DOHH2 (cell line): ENCODE measurements at regions not wholly inside any gene's neighbourhood (a gene's known extent, or its start where the extent isn't known, plus 50 kb on each side); places are given as distances from the start of the nearest gene placed in this dataset.

ENCODE experiments used
- H3F3A ChIP-seq: fragments of 200-600 bp; sonication (generic), shearing (Covaris generic); 2 replicates; pipeline ENCODE4 v1.6.0; 2016; ENCODE audit warnings: antibody characterized with exemption, mild to moderate bottlenecking; ENCODE audit not compliant: control insufficient read depth, insufficient read depth
- H3K27ac ChIP-seq: fragments of 200-600 bp; sonication (generic); 2 replicates; pipeline ENCODE4 v1.5.1; 2014; ENCODE audit warnings: low read depth, mild to moderate bottlenecking, low read length, moderate library complexity
- H3K27me3 ChIP-seq: fragments of 200-600 bp; sonication (generic); 2 replicates; pipeline ENCODE4 v1.6.1; 2014; ENCODE audit warnings: mild to moderate bottlenecking, low read length, mixed read lengths; ENCODE audit not compliant: control insufficient read depth
- H3K36me3 ChIP-seq: fragments of 200-600 bp; sonication (generic); 2 replicates; pipeline ENCODE4 v1.6.1; 2014; ENCODE audit warnings: mild to moderate bottlenecking, low read length, moderate library complexity, mixed read lengths; ENCODE audit not compliant: control insufficient read depth
- H3K4me1 ChIP-seq: fragments of 200-600 bp; sonication (generic); 2 replicates; pipeline ENCODE4 v1.6.1; 2014; ENCODE audit warnings: mild to moderate bottlenecking, low read length, mixed read lengths; ENCODE audit not compliant: control insufficient read depth
- H3K4me2 ChIP-seq: fragments of 200-600 bp; sonication (generic); 2 replicates; pipeline ENCODE4 v1.6.0; 2014; ENCODE audit warnings: mild to moderate bottlenecking, low read length, moderate library complexity
- H3K4me3 ChIP-seq: fragments of 200-600 bp; sonication (generic); 2 replicates; pipeline ENCODE4 v1.5.1; 2014; ENCODE audit warnings: mild to moderate bottlenecking, low read length, mixed read lengths
- H3K79me2 ChIP-seq: fragments of 200-600 bp; sonication (generic); 2 replicates; pipeline ENCODE4 v1.6.1; 2014; ENCODE audit warnings: mild to moderate bottlenecking, low read length, mixed read lengths; ENCODE audit not compliant: control insufficient read depth
- H3K9me2 ChIP-seq: fragments of 200-600 bp; sonication (generic); replicated peaks from 2 replicates; pipeline ENCODE4 v1.6.1; 2014; ENCODE audit warnings: mild to moderate bottlenecking, low read length, mixed read lengths; ENCODE audit not compliant: control insufficient read depth
- H3K9me3 ChIP-seq: fragments of 200-600 bp; sonication (generic); 2 replicates; pipeline ENCODE4 v1.6.1; 2014; ENCODE audit warnings: antibody characterized with exemption, low read length, mixed read lengths; ENCODE audit not compliant: control insufficient read depth, insufficient read depth
- H4K20me1 ChIP-seq: fragments of 200-600 bp; sonication (generic); 2 replicates; pipeline ENCODE4 v1.6.0; 2014; ENCODE audit warnings: low read depth, mild to moderate bottlenecking, antibody characterized with exemption, low read length, moderate library complexity; ENCODE audit not compliant: control insufficient read depth, insufficient read depth
- CTCF ChIP-seq: fragments of 200-600 bp; sonication (generic); IDR thresholded peaks from one replicate; pipeline ENCODE4 v1.5.1; 2014; ENCODE audit warnings: antibody characterized with exemption, mild to moderate bottlenecking, low read depth, low read length; ENCODE audit not compliant: poor library complexity, severe bottlenecking
- EZH2phosphoT487 ChIP-seq: fragments of 200-600 bp; sonication (generic); IDR thresholded peaks from 2 replicates; pipeline ENCODE4 v1.6.1; 2017; ENCODE audit warnings: borderline replicate concordance, mild to moderate bottlenecking, antibody characterized with exemption, low read length, moderate library complexity, mixed read lengths

GRCh38 chr2:78132391-78133370, 610.5 kb upstream of the LRRTM4 start:
- no peaks in the 10 kb centered on the region for H3K9me3 ChIP-seq
- H3K79me2 ChIP-seq = no peaks in the 10 kb centered on the region
- no peaks in the 10 kb centered on the region for H4K20me1 ChIP-seq
- H3K27me3 ChIP-seq = no peaks in the 10 kb centered on the region
- H3K4me1 ChIP-seq = no peaks in the 10 kb centered on the region
- H3K36me3 ChIP-seq = no peaks in the 10 kb centered on the region
- H3K4me3 ChIP-seq = no peak overlapping the region
- H3F3A ChIP-seq = no peaks in the 10 kb centered on the region
- no peak overlapping the region for H3K4me2 ChIP-seq
- no peaks in the 10 kb centered on the region for H3K9me2 ChIP-seq
- no peak for TF ChIP-seq CTCF
- TF ChIP-seq EZH2phosphoT487 = no peak
- no peak overlapping the region for H3K27ac ChIP-seq

- Histone ChIP-seq H3K4me3 (no peak overlapping the region), H3K36me3 (no peaks in the 10 kb centered on the region), H3K79me2 (no peaks in the 10 kb centered on the region), H3K9me3 (no peaks in the 10 kb centered on the region; the same call in 1 of the 2 replicates), H3F3A (no peaks in the 10 kb centered on the region), H3K9me2 (no peaks in the 10 kb centered on the region), H3K27me3 (no peaks in the 10 kb centered on the region), H4K20me1 (no peaks in the 10 kb centered on the region), H3K4me1 (no peaks in the 10 kb centered on the region), H3K27ac (no peak overlapping the region), H3K4me2 (no peak overlapping the region)
- no peak for TF ChIP-seq CTCF
Observed at GRCh38 chr2:78145395-78145996, 623.3 kb upstream of the LRRTM4 start.

GRCh38 chr2:78145997-78146722, 624.0 kb upstream of the LRRTM4 start:
- H3F3A ChIP-seq = no peaks in the 10 kb centered on the region
- H3K27ac ChIP-seq = no peak overlapping the region
- H3K36me3 ChIP-seq = no peaks in the 10 kb centered on the region
- no peaks in the 10 kb centered on the region for H3K9me2 ChIP-seq
- no peak for TF ChIP-seq EZH2phosphoT487
- H4K20me1 ChIP-seq = no peaks in the 10 kb centered on the region
- H3K27me3 ChIP-seq = no peaks in the 10 kb centered on the region
- no peak overlapping the region for H3K4me2 ChIP-seq
- H3K79me2 ChIP-seq = no peaks in the 10 kb centered on the region
- no peak overlapping the region for H3K4me3 ChIP-seq
- H3K4me1 ChIP-seq = no peaks in the 10 kb centered on the region
- H3K9me3 ChIP-seq = no peaks in the 10 kb centered on the region; the same call in 1 of the 2 replicates
